HEK293 (cell line): ENCODE measurements at regions not wholly inside any gene's neighbourhood (a gene's known extent, or its start where the extent isn't known, plus 50 kb on each side); places are given as distances from the start of the nearest gene placed in this dataset.

Experiments used
- CTCF ChIA-PET: fragments of 350-600 bp; formaldehyde crosslinking; extraction: SDS; loops from one replicate; lab custom pipeline; 2021; ENCODE audit warnings: antibody characterized with exemption; lab: Yijun Ruan, JAX
- POLR2A ChIA-PET: fragments of 300-600 bp; formaldehyde crosslinking; extraction: SDS; loops from one replicate; lab custom pipeline; 2020; ENCODE audit warnings: antibody characterized with exemption, inconsistent platforms; lab: Yijun Ruan, JAX
- H3K27ac ChIP-seq: fragments of 200-500 bp; sonication (Bioruptor generic); 2 replicates; pipeline ENCODE4 v1.5.1; 2014; ENCODE audit warnings: low read depth, low read length, control low read depth, inconsistent platforms; ENCODE audit errors: extremely low read depth
- H3K36me3 ChIP-seq, 2 experiments: fragments of 200-500 bp in 1 of 2; sonication (Bioruptor generic) in 1 of 2; 1 replicate in 1 of 2; 2 replicates in 1 of 2; pipeline ENCODE4 v1.5.1; 2014 to 2017; ENCODE audit warnings: inconsistent platforms in 2 of 2, low read length in 2 of 2; ENCODE audit not compliant: control insufficient read depth in 2 of 2, insufficient read depth in 1 of 2
- H3K4me1 ChIP-seq: fragments of 200-500 bp; sonication (Bioruptor generic); 2 replicates; pipeline ENCODE4 v1.5.1; 2014; ENCODE audit warnings: mild to moderate bottlenecking, low read length, inconsistent platforms; ENCODE audit not compliant: control insufficient read depth, insufficient read depth
- H3K4me3 ChIP-seq: 2 replicates; pipeline ENCODE4 v1.5.1; 2011; ENCODE audit warnings: low read depth, mild to moderate bottlenecking, control low read depth, low read length, moderate library complexity
- H3K9me3 ChIP-seq: fragments of 200-500 bp; sonication (Bioruptor generic); 2 replicates; pipeline ENCODE4 v1.5.1; 2014; ENCODE audit warnings: low read depth, low read length, inconsistent platforms; ENCODE audit not compliant: control insufficient read depth, insufficient read depth
- BCL11A ChIP-seq: fragments of 450-650 bp; formaldehyde crosslinking; IDR thresholded peaks from 2 replicates; pipeline ENCODE4 v1.5.1; 2016; ENCODE audit warnings: low read depth, missing biosample characterization, missing genetic modification characterization
- GLI4 ChIP-seq: fragments of 450-650 bp; formaldehyde crosslinking; IDR thresholded peaks from 2 replicates; pipeline ENCODE4 v1.5.1; 2016; ENCODE audit warnings: missing biosample characterization, missing genetic modification characterization
- PBX3 ChIP-seq: sonication (generic); formaldehyde crosslinking; IDR thresholded peaks from 2 replicates; pipeline ENCODE4 v1.8.1; 2022; ENCODE audit warnings: mild to moderate bottlenecking, moderate library complexity, missing genetic modification reagents
- SP3 ChIP-seq: fragments of 450-650 bp; formaldehyde crosslinking; IDR thresholded peaks from 2 replicates; pipeline ENCODE4 v1.5.1; 2016; ENCODE audit warnings: missing biosample characterization, missing genetic modification characterization
- TRIM28 ChIP-seq: IDR thresholded peaks from 2 replicates; pipeline ENCODE4 v1.6.1; 2011; ENCODE audit warnings: low read length, control low read depth, borderline replicate concordance
- YY1 ChIP-seq: fragments of 450-650 bp; formaldehyde crosslinking; IDR thresholded peaks from 2 replicates; pipeline ENCODE4 v1.5.1; 2018; ENCODE audit warnings: missing biosample characterization, missing genetic modification characterization
- ZBTB7A ChIP-seq: fragments of 450-650 bp; formaldehyde crosslinking; IDR thresholded peaks from 2 replicates; pipeline ENCODE4 v1.5.1; 2016; ENCODE audit warnings: low read depth, missing biosample characterization, missing genetic modification characterization
- ZEB2 ChIP-seq: fragments of 450-650 bp; formaldehyde crosslinking; IDR thresholded peaks from 2 replicates; pipeline ENCODE4 v1.5.1; 2016; ENCODE audit warnings: missing biosample characterization, missing genetic modification characterization
- ZNF10 ChIP-seq: fragments of 450-650 bp; formaldehyde crosslinking; IDR thresholded peaks from 2 replicates; pipeline ENCODE4 v1.5.1; 2017; ENCODE audit warnings: missing biosample characterization, missing genetic modification characterization
- ZNF214 ChIP-seq: fragments of 450-650 bp; formaldehyde crosslinking; IDR thresholded peaks from 2 replicates; pipeline ENCODE4 v1.5.1; 2017; ENCODE audit warnings: missing biosample characterization, mild to moderate bottlenecking, missing genetic modification characterization, borderline replicate concordance
- ZNF24 ChIP-seq: fragments of 450-650 bp; formaldehyde crosslinking; IDR thresholded peaks from 2 replicates; pipeline ENCODE4 v1.5.1; 2016; ENCODE audit warnings: missing biosample characterization, missing genetic modification characterization
- ZNF280D ChIP-seq: fragments of 450-650 bp; formaldehyde crosslinking; IDR thresholded peaks from 2 replicates; pipeline ENCODE4 v1.5.1; 2016; ENCODE audit warnings: missing biosample characterization, missing genetic modification characterization
- ZNF302 ChIP-seq: fragments of 450-650 bp; formaldehyde crosslinking; IDR thresholded peaks from 2 replicates; pipeline ENCODE4 v1.5.1; 2016; ENCODE audit warnings: missing biosample characterization, missing genetic modification characterization, low read depth
- ZNF391 ChIP-seq: fragments of 450-650 bp; formaldehyde crosslinking; IDR thresholded peaks from 2 replicates; pipeline ENCODE4 v1.5.1; 2016; ENCODE audit warnings: low read depth, missing biosample characterization, missing genetic modification characterization, borderline replicate concordance
- ZNF404 ChIP-seq: fragments of 450-650 bp; formaldehyde crosslinking; IDR thresholded peaks from 2 replicates; pipeline ENCODE4 v1.5.1; 2017; ENCODE audit warnings: missing biosample characterization, missing genetic modification characterization
- ZNF426 ChIP-seq: fragments of 450-650 bp; formaldehyde crosslinking; IDR thresholded peaks from 2 replicates; pipeline ENCODE4 v1.5.1; 2017; ENCODE audit warnings: missing biosample characterization, missing genetic modification characterization, mild to moderate bottlenecking, inconsistent platforms, moderate library complexity
- ZNF48 ChIP-seq: fragments of 450-650 bp; formaldehyde crosslinking; IDR thresholded peaks from 2 replicates; pipeline ENCODE4 v1.5.1; 2016; ENCODE audit warnings: missing biosample characterization, missing genetic modification characterization
- ZNF560 ChIP-seq: fragments of 450-650 bp; formaldehyde crosslinking; IDR thresholded peaks from 2 replicates; pipeline ENCODE4 v1.5.1; 2017; ENCODE audit warnings: missing biosample characterization, missing genetic modification characterization, borderline replicate concordance
- ZNF610 ChIP-seq: fragments of 450-650 bp; formaldehyde crosslinking; IDR thresholded peaks from 2 replicates; pipeline ENCODE4 v1.5.1; 2016; ENCODE audit warnings: missing biosample characterization, missing genetic modification characterization, borderline replicate concordance
- ZNF629 ChIP-seq: fragments of 450-650 bp; formaldehyde crosslinking; IDR thresholded peaks from 2 replicates; pipeline ENCODE4 v1.5.1; 2017; ENCODE audit warnings: missing biosample characterization, missing genetic modification characterization
- TF ChIP-seq, protein P1 (sequence below): fragments of 450-650 bp; formaldehyde crosslinking; IDR thresholded peaks from 2 replicates; pipeline ENCODE4 v1.5.1; 2016; ENCODE audit warnings: missing biosample characterization, missing genetic modification characterization

GRCh38 chr5:2610986-2611385, 140.5 kb downstream of the IRX2 start:
- POLR2A ChIA-PET = no interaction called here
- H3K4me3 ChIP-seq = no peak overlapping the region
- CTCF ChIA-PET = no interaction called here
- no peaks in the 10 kb centered on the region for H3K9me3 ChIP-seq
- no peaks in the 10 kb centered on the region for H3K36me3 ChIP-seq
- TF ChIP-seq SP3 (tag by site-specific recombination) = no peak
- no peak for TF ChIP-seq YY1 (tag by site-specific recombination)
- no peak for TF ChIP-seq PBX3
- no peak for TF ChIP-seq ZEB2
- TF ChIP-seq TRIM28 = no peak
- TF ChIP-seq ZNF610 (tag by site-specific recombination) = no peak
- TF ChIP-seq, protein P1, sequence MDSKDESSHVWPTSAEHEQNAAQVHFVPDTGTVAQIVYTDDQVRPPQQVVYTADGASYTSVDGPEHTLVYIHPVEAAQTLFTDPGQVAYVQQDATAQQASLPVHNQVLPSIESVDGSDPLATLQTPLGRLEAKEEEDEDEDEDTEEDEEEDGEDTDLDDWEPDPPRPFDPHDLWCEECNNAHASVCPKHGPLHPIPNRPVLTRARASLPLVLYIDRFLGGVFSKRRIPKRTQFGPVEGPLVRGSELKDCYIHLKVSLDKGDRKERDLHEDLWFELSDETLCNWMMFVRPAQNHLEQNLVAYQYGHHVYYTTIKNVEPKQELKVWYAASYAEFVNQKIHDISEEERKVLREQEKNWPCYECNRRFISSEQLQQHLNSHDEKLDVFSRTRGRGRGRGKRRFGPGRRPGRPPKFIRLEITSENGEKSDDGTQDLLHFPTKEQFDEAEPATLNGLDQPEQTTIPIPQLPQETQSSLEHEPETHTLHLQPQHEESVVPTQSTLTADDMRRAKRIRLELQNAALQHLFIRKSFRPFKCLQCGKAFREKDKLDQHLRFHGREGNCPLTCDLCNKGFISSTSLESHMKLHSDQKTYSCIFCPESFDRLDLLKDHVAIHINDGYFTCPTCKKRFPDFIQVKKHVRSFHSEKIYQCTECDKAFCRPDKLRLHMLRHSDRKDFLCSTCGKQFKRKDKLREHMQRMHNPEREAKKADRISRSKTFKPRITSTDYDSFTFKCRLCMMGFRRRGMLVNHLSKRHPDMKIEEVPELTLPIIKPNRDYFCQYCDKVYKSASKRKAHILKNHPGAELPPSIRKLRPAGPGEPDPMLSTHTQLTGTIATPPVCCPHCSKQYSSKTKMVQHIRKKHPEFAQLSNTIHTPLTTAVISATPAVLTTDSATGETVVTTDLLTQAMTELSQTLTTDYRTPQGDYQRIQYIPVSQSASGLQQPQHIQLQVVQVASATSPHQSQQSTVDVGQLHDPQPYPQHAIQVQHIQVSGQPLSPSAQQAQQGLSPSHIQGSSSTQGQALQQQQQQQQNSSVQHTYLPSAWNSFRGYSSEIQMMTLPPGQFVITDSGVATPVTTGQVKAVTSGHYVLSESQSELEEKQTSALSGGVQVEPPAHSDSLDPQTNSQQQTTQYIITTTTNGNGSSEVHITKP (tag by site-specific recombination) = no peak
- no peak overlapping the region for H3K27ac ChIP-seq
- no peaks in the 10 kb centered on the region for H3K4me1 ChIP-seq

- Histone ChIP-seq H3K27ac (no peak overlapping the region), H3K9me3 (no peaks in the 10 kb centered on the region), H3K36me3 (no peaks in the 10 kb centered on the region), H3K4me3 (no peak overlapping the region), H3K4me1 (no peaks in the 10 kb centered on the region)
- ChIA-PET POLR2A (no interaction called here), CTCF (no interaction called here)
- TF ChIP-seq, protein P1 (tag by site-specific recombination) = no peak
- TF ChIP-seq ZNF629 (tag by site-specific recombination) = no peak
- TF ChIP-seq ZNF10 (tag by site-specific recombination) = no peak
- no peak for TF ChIP-seq ZNF214
- no peak for TF ChIP-seq ZNF404 (tag by site-specific recombination)
- TF ChIP-seq ZNF391 (tag by site-specific recombination) = no peak
- no peak for TF ChIP-seq ZNF302
- TF ChIP-seq ZNF280D (tag by site-specific recombination) = no peak
- no peak for TF ChIP-seq ZNF24 (tag by site-specific recombination)
- no peak for TF ChIP-seq ZNF560 (tag by site-specific recombination)
- TF ChIP-seq ZNF48 (tag by site-specific recombination) = no peak
- no peak for TF ChIP-seq BCL11A (tag by site-specific recombination)
- no peak for TF ChIP-seq ZBTB7A (tag by site-specific recombination)
- no peak for TF ChIP-seq GLI4 (tag by site-specific recombination)
- TF ChIP-seq ZNF426 (tag by site-specific recombination) = no peak
Observed at GRCh38 chr5:2608391-2608790, 143.1 kb downstream of the IRX2 start.
